CD4-positive, alpha-beta T cell (primary cell): ENCODE measurements at regions not wholly inside any gene's neighbourhood (a gene's known extent, or its start where the extent isn't known, plus 50 kb on each side); places are given as distances from the start of the nearest gene placed in this dataset.

ENCODE experiments used
- ATAC-seq: fragments of 200-7000 bp; cut with Tn5 transposase; one replicate; pipeline ENCODE4 v1.10.0; 2022; ENCODE audit warnings: mild to moderate bottlenecking; ENCODE audit not compliant: poor library complexity
- CTCF ChIA-PET: fragments of 350-600 bp; sonication (Branson Sonifier 250); formaldehyde crosslinking; loops from one replicate; lab custom pipeline; 2021; ENCODE audit warnings: antibody characterized with exemption, inconsistent platforms; lab: Charles Lee
- POLR2A ChIA-PET: fragments of 350-600 bp; sonication (Branson Sonifier 250); formaldehyde crosslinking; loops from one replicate; lab custom pipeline; 2021; ENCODE audit warnings: antibody characterized with exemption, inconsistent platforms; lab: Charles Lee
- DNase-seq, 14 experiments: peaks; one replicate each; pipeline ENCODE4 v3.0.0-alpha.2; 2013 to 2020; ENCODE audit warnings: mixed read lengths in 2 of 14
- H3K27ac ChIP-seq, 2 donors: one replicate each; pipeline versions ENCODE4 v1.5.1 to v1.7.0; 2013; ENCODE audit warnings: low read length in 2 of 2, low read depth in 1 of 2, mild to moderate bottlenecking in 1 of 2
- H3K27me3 ChIP-seq, 2 experiments: 1 replicate in 1 of 2; 2 replicates in 1 of 2; pipeline versions ENCODE4 v1.6.1 to v1.7.0; 2013; ENCODE audit warnings: low read length in 2 of 2, control low read depth in 1 of 2, mild to moderate bottlenecking in 1 of 2, moderate library complexity in 1 of 2; ENCODE audit not compliant: insufficient read depth in 2 of 2, control insufficient read depth in 1 of 2
- H3K36me3 ChIP-seq: one replicate; pipeline ENCODE4 v1.6.1; 2013; ENCODE audit warnings: low read length, control low read depth; ENCODE audit not compliant: insufficient read depth
- H3K4me1 ChIP-seq: one replicate; pipeline ENCODE4 v1.6.1; 2013; ENCODE audit warnings: low read length, control low read depth; ENCODE audit not compliant: insufficient read depth
- H3K4me3 ChIP-seq: one replicate; pipeline ENCODE4 v1.5.1; 2013; ENCODE audit warnings: mild to moderate bottlenecking, low read length, moderate library complexity
- H3K9me3 ChIP-seq, 2 experiments: 1 replicate in 1 of 2; 2 replicates in 1 of 2; pipeline versions ENCODE4 v1.6.1 to v1.7.0; 2013; ENCODE audit warnings: low read length in 2 of 2, mild to moderate bottlenecking in 2 of 2, control low read depth in 1 of 2, moderate library complexity in 1 of 2; ENCODE audit not compliant: control insufficient read depth in 1 of 2, insufficient read depth in 1 of 2
- H3K27ac Mint-ChIP-seq: one replicate; pipeline ENCODE4 v1.8.0; 2020; ENCODE audit warnings: mixed read lengths
- H3K27me3 Mint-ChIP-seq: one replicate; pipeline ENCODE4 v1.8.0; 2021; ENCODE audit warnings: mixed read lengths
- H3K36me3 Mint-ChIP-seq: one replicate; pipeline ENCODE4 v1.8.0; 2021; ENCODE audit warnings: low read depth, mixed read lengths
- H3K4me1 Mint-ChIP-seq: one replicate; pipeline ENCODE4 v1.8.0; 2021; ENCODE audit warnings: low read depth, mixed read lengths
- H3K4me3 Mint-ChIP-seq: one replicate; pipeline ENCODE4 v1.8.0; 2020; ENCODE audit warnings: mild to moderate bottlenecking, mixed read lengths
- H3K9me3 Mint-ChIP-seq: one replicate; pipeline ENCODE4 v1.8.0; 2020; ENCODE audit warnings: mixed read lengths
- CTCF ChIP-seq: fragments of 200-600 bp; IDR thresholded peaks from one replicate; pipeline ENCODE4 v1.8.0; 2022; ENCODE audit warnings: antibody characterized with exemption, mild to moderate bottlenecking
- intact Hi-C, 2 experiments: fragments of 100-400 bp; cut with DNase I in 1 of 2; cut with micrococcal nuclease in 1 of 2; formaldehyde crosslinking; loops; one replicate each; pipeline versions ENCODE4 v1.15.1 to v1.9.0; 2023 to 2025; cut with DNase I, micrococcal nuclease

GRCh38 chr5:89988998-89989655, 420.4 kb downstream of the CETN3 start:
- no peaks in the 10 kb centered on the region for H3K27me3 Mint-ChIP-seq
- no peak for DNase-seq

GRCh38 chr5:89988129-89988810, 421.3 kb downstream of the CETN3 start:
- H3K27me3 Mint-ChIP-seq: no peaks in the 10 kb centered on the region

More at GRCh38 chr5:89988998-89989655, 420.4 kb downstream of the CETN3 start:
- CTCF ChIA-PET: no interaction called here
- H3K4me3 ChIP-seq: no peak overlapping the region
- no peaks in the 10 kb centered on the region for H3K4me1 ChIP-seq
- H3K9me3 ChIP-seq: no peaks in the 10 kb centered on the region
- no peaks in the 10 kb centered on the region for H3K36me3 ChIP-seq
- no peak for TF ChIP-seq CTCF
- intact Hi-C loops: no loop called here
- no peaks in the 10 kb centered on the region for H3K36me3 Mint-ChIP-seq
- no peaks in the 10 kb centered on the region for H3K27me3 ChIP-seq
- H3K27ac Mint-ChIP-seq: no peak overlapping the region
- H3K27ac ChIP-seq: no peak overlapping the region
- no peaks in the 10 kb centered on the region for H3K4me1 Mint-ChIP-seq
- ATAC-seq: no peak
- H3K4me3 Mint-ChIP-seq: no peak overlapping the region
- POLR2A ChIA-PET: no interaction called here
- peaks cover 10% of the 10 kb centered on the region for H3K9me3 Mint-ChIP-seq

GRCh38 chr5:89983216-89983615, 426.3 kb downstream of the CETN3 start:
- H3K9me3 Mint-ChIP-seq: peaks cover 3% of the 10 kb centered on the region
- intact Hi-C loops: no loop called here
- Histone ChIP-seq H3K4me3 (no peak overlapping the region), H3K4me1 (no peaks in the 10 kb centered on the region), H3K27me3 (no peaks in the 10 kb centered on the region), H3K9me3 (no peaks in the 10 kb centered on the region), H3K27ac (no peak overlapping the region), H3K36me3 (no peaks in the 10 kb centered on the region)
- ChIA-PET CTCF (no interaction called here), POLR2A (no interaction called here)
- H3K36me3 Mint-ChIP-seq: no peaks in the 10 kb centered on the region
- TF ChIP-seq CTCF: no peak
- DNase-seq: peak in 1 of 14 experiments; percentile 5
- no peak overlapping the region for H3K4me3 Mint-ChIP-seq
- H3K27ac Mint-ChIP-seq: no peak overlapping the region
- no peaks in the 10 kb centered on the region for H3K27me3 Mint-ChIP-seq
- H3K4me1 Mint-ChIP-seq: no peaks in the 10 kb centered on the region
- no peak for ATAC-seq

More at GRCh38 chr5:89988129-89988810, 421.3 kb downstream of the CETN3 start:
- ATAC-seq: no peak
- Histone ChIP-seq H3K27me3 (no peaks in the 10 kb centered on the region), H3K4me3 (no peak overlapping the region), H3K27ac (no peak overlapping the region), H3K9me3 (no peaks in the 10 kb centered on the region), H3K36me3 (no peaks in the 10 kb centered on the region), H3K4me1 (no peaks in the 10 kb centered on the region)
- POLR2A ChIA-PET: no interaction called here
- Mint-ChIP-seq H3K36me3 (no peaks in the 10 kb centered on the region), H3K4me1 (no peaks in the 10 kb centered on the region), H3K9me3 (peaks cover 6% of the 10 kb centered on the region), H3K27ac (no peak overlapping the region), H3K4me3 (no peak overlapping the region)
- no peak for DNase-seq
- CTCF ChIA-PET: no interaction called here
- TF ChIP-seq CTCF: no peak
- intact Hi-C loops: no loop called here
